HepG2 (cell line): ENCODE measurements at regions not wholly inside any gene's neighbourhood (a gene's known extent, or its start where the extent isn't known, plus 50 kb on each side); places are given as distances from the start of the nearest gene placed in this dataset.

Experiments
- ATAC-seq: fragments of 200-7000 bp; cut with Tn5 transposase; 3 replicates; pipeline ENCODE4 v1.9.1; 2020; ENCODE audit warnings: mild to moderate bottlenecking, moderate library complexity
- BruUV-seq: library from RNA; stranded (reverse); fragments of 400-500 nt; replicated peaks from 2 replicates; lab custom pipeline; 2021; lab: Mats Ljungman, UMichigan
- CTCF ChIA-PET: fragments of 300-600 bp; formaldehyde crosslinking; extraction: SDS; loops from one replicate; lab custom pipeline; 2021; ENCODE audit warnings: low total read pairs, inconsistent platforms, low intra/inter-chr PET ratio; lab: Yijun Ruan, JAX
- POLR2A ChIA-PET: fragments of 350-600 bp; sonication (Branson Sonifier 250); formaldehyde crosslinking; loops from one replicate; lab custom pipeline; 2020; ENCODE audit warnings: antibody characterized with exemption, inconsistent platforms; lab: Yijun Ruan, JAX
- DNase-seq: peaks from one replicate; pipeline ENCODE4 v3.0.0-alpha.2; 2015; ENCODE audit warnings: low spot score
- FAIRE-seq: peaks from 3 replicates; lab custom pipeline; 2011; peaks lifted over from hg19 to GRCh38; lab: Jason Lieb, UNC
- H2AFZ ChIP-seq: one replicate; pipeline ENCODE4 v1.6.1; 2011; ENCODE audit warnings: low read length, inconsistent platforms
- H3K27ac ChIP-seq: fragments of 300-600 bp; 3 replicates; pipeline ENCODE4 v1.8.0; 2011; ENCODE audit warnings: mixed run types, mild to moderate bottlenecking, mixed read lengths, low read length, inconsistent platforms; ENCODE audit not compliant: insufficient read depth; ENCODE audit errors: extremely low read length
- H3K27me3 ChIP-seq, 2 experiments: fragments of 200-600 bp in 1 of 2; 2 replicates in 1 of 2; 3 replicates in 1 of 2; pipeline versions ENCODE4 v1.6.0 to v1.8.0; 2011; ENCODE audit warnings: low read length in 2 of 2, mild to moderate bottlenecking in 2 of 2, moderate library complexity in 2 of 2, inconsistent platforms in 1 of 2; ENCODE audit not compliant: insufficient read depth in 2 of 2, control insufficient read depth in 1 of 2
- H3K36me3 ChIP-seq, 2 experiments: fragments of 200-600 bp in 1 of 2; replicated peaks in 1 of 2; 2 replicates in 1 of 2; 3 replicates in 1 of 2; pipeline versions ENCODE4 v1.5.1 to v1.8.0; 2011; ENCODE audit warnings: low read length in 2 of 2, inconsistent platforms in 1 of 2; ENCODE audit not compliant: insufficient read depth in 2 of 2, control insufficient read depth in 1 of 2
- H3K4me1 ChIP-seq: 2 replicates; pipeline ENCODE4 v1.5.1; 2012; ENCODE audit warnings: low read length, inconsistent platforms; ENCODE audit not compliant: insufficient read depth
- H3K4me2 ChIP-seq: 2 replicates; pipeline ENCODE4 v1.6.0; 2011; ENCODE audit warnings: low read depth, low read length, inconsistent platforms
- H3K4me3 ChIP-seq, 3 experiments: fragments of 200-600 bp in 1 of 3; sonication (generic), shearing (Covaris generic) in 1 of 3; replicated peaks in 1 of 3; 2 replicates each; pipeline ENCODE4 v1.5.1; 2011 to 2016; ENCODE audit warnings: low read length in 3 of 3, inconsistent platforms in 2 of 3, low read depth in 2 of 3, mild to moderate bottlenecking in 2 of 3, control low read depth in 1 of 3, mixed read lengths in 1 of 3; ENCODE audit not compliant: insufficient read depth in 1 of 3
- H3K79me2 ChIP-seq: one replicate; pipeline ENCODE4 v1.6.1; 2011; ENCODE audit warnings: low read length, inconsistent platforms; ENCODE audit not compliant: insufficient read depth
- H3K9ac ChIP-seq: 2 replicates; pipeline ENCODE4 v1.6.0; 2011; ENCODE audit warnings: mild to moderate bottlenecking, low read depth, low read length, inconsistent platforms; ENCODE audit not compliant: insufficient read depth
- H3K9me3 ChIP-seq: 2 replicates; pipeline ENCODE4 v1.5.1; 2012; ENCODE audit warnings: mild to moderate bottlenecking, low read length
- H4K20me1 ChIP-seq: 2 replicates; pipeline ENCODE4 v1.6.0; 2011; ENCODE audit warnings: inconsistent platforms, mild to moderate bottlenecking, low read length, moderate library complexity; ENCODE audit not compliant: insufficient read depth
- NFIB ChIP-seq: sonication (generic); formaldehyde crosslinking; IDR thresholded peaks from 2 replicates; pipeline ENCODE4 v1.9.0; 2021; ENCODE audit warnings: missing genetic modification reagents, mild to moderate bottlenecking, borderline replicate concordance
- SNAPC4 ChIP-seq: sonication (generic); formaldehyde crosslinking; IDR thresholded peaks from 2 replicates; pipeline ENCODE4 v1.4.0; 2020; ENCODE audit warnings: mild to moderate bottlenecking, missing genetic modification reagents
- SRSF4 ChIP-seq: fragments of 200-400 bp; formaldehyde crosslinking; IDR thresholded peaks from one replicate; pipeline ENCODE4 v1.6.1; 2018; ENCODE audit warnings: mild to moderate bottlenecking, low read depth, low read length, moderate library complexity; ENCODE audit not compliant: poor library complexity, severe bottlenecking
- ZNF138 ChIP-seq: sonication (generic); formaldehyde crosslinking; IDR thresholded peaks from 2 replicates; pipeline ENCODE4 v1.5.0; 2020; ENCODE audit warnings: mild to moderate bottlenecking, low read depth, missing genetic modification reagents
- ZNF496 ChIP-seq: sonication (generic); formaldehyde crosslinking; IDR thresholded peaks from 2 replicates; pipeline ENCODE4 v1.8.1; 2023; ENCODE audit warnings: mild to moderate bottlenecking, moderate library complexity, missing genetic modification reagents; ENCODE audit not compliant: insufficient replicate concordance
- WGBS: methylation state at CpG from one replicate; pipeline ENCODE4 v1.1.6; 2017; ENCODE audit warnings: low lambda C conversion rate; 5-methylcytosine and 5-hydroxymethylcytosine counted together
- in situ Hi-C: cut with HindIII; loops from 2 replicates; pipeline ENCODE4 v1.10.0; 2017; ENCODE audit warnings: low pct_unique_long_range_greater_than_20kb; ENCODE audit not compliant: extremely low pct_ligation_motif_present
- intact Hi-C: fragments of 100-400 bp; cut with micrococcal nuclease; formaldehyde crosslinking; loops from one replicate; pipeline ENCODE4 v1.10.0; 2022; ENCODE audit not compliant: unreplicated experiment
- TF ChIP-seq, protein P1 (sequence below): sonication (generic); formaldehyde crosslinking; IDR thresholded peaks from one replicate; pipeline ENCODE4 v1.5.1; 2020; ENCODE audit warnings: mild to moderate bottlenecking, missing genetic modification reagents; ENCODE audit errors: not compliant biosample characterization
- TF ChIP-seq, protein P2 (sequence below): sonication (generic); formaldehyde crosslinking; IDR thresholded peaks from 2 replicates; pipeline ENCODE4 v1.9.0; 2022; ENCODE audit warnings: missing genetic modification reagents, mild to moderate bottlenecking, borderline replicate concordance

- no peak for TF ChIP-seq SNAPC4 (CRISPR knock-in tag)
- TF ChIP-seq NFIB (CRISPR knock-in tag) = no peak
- no peak for TF ChIP-seq SRSF4
- TF ChIP-seq, all 625 proteins: peak for 0
Observed at GRCh38 chr9:25990376-25990775, 312.1 kb upstream of the TUSC1 start (continued).

DNA sequence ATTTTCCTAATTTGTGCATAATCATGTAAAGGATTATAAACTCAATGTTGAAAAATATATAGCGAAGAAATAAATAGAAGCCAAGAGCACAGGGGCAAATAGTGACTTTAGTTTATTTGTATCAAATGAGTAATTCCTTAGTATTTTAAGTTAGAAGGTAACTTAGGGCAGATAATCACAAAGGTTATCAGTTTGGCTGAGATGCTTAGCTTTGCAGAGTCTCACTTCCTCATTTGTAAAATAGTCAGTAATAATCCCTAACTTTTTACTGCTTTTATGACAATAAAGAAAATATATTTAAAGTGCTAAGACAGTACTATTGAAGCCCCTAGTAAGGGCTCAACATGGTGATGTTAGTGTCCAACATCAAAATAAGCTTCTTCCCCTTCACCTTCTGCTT is 297.4 kb upstream of the TUSC1 start:
- Histone ChIP-seq H3K79me2 (no peaks in the 10 kb centered on the region), H4K20me1 (no peaks in the 10 kb centered on the region), H2AFZ (no peak overlapping the region), H3K27ac (no peak overlapping the region), H3K27me3 (no peaks in the 10 kb centered on the region), H3K9ac (no peak overlapping the region), H3K9me3 (peaks cover 35% of the 10 kb centered on the region), H3K4me2 (no peak overlapping the region), H3K4me1 (no peaks in the 10 kb centered on the region), H3K4me3 (no peak overlapping the region), H3K36me3 (no peaks in the 10 kb centered on the region)
- intact Hi-C loops = no loop called here
- in situ Hi-C loops = no loop called here
- WGBS = 20% methylated on average over 1 of the region's 1 CpG
- BruUV-seq = no TSS peak
- CTCF ChIA-PET = no interaction called here
- POLR2A ChIA-PET = no interaction called here
- DNase-seq (no peak), ATAC-seq (no peak), FAIRE-seq (no peak)
- TF ChIP-seq ZNF138 (CRISPR knock-in tag) = no peak
- TF ChIP-seq, protein P1, sequence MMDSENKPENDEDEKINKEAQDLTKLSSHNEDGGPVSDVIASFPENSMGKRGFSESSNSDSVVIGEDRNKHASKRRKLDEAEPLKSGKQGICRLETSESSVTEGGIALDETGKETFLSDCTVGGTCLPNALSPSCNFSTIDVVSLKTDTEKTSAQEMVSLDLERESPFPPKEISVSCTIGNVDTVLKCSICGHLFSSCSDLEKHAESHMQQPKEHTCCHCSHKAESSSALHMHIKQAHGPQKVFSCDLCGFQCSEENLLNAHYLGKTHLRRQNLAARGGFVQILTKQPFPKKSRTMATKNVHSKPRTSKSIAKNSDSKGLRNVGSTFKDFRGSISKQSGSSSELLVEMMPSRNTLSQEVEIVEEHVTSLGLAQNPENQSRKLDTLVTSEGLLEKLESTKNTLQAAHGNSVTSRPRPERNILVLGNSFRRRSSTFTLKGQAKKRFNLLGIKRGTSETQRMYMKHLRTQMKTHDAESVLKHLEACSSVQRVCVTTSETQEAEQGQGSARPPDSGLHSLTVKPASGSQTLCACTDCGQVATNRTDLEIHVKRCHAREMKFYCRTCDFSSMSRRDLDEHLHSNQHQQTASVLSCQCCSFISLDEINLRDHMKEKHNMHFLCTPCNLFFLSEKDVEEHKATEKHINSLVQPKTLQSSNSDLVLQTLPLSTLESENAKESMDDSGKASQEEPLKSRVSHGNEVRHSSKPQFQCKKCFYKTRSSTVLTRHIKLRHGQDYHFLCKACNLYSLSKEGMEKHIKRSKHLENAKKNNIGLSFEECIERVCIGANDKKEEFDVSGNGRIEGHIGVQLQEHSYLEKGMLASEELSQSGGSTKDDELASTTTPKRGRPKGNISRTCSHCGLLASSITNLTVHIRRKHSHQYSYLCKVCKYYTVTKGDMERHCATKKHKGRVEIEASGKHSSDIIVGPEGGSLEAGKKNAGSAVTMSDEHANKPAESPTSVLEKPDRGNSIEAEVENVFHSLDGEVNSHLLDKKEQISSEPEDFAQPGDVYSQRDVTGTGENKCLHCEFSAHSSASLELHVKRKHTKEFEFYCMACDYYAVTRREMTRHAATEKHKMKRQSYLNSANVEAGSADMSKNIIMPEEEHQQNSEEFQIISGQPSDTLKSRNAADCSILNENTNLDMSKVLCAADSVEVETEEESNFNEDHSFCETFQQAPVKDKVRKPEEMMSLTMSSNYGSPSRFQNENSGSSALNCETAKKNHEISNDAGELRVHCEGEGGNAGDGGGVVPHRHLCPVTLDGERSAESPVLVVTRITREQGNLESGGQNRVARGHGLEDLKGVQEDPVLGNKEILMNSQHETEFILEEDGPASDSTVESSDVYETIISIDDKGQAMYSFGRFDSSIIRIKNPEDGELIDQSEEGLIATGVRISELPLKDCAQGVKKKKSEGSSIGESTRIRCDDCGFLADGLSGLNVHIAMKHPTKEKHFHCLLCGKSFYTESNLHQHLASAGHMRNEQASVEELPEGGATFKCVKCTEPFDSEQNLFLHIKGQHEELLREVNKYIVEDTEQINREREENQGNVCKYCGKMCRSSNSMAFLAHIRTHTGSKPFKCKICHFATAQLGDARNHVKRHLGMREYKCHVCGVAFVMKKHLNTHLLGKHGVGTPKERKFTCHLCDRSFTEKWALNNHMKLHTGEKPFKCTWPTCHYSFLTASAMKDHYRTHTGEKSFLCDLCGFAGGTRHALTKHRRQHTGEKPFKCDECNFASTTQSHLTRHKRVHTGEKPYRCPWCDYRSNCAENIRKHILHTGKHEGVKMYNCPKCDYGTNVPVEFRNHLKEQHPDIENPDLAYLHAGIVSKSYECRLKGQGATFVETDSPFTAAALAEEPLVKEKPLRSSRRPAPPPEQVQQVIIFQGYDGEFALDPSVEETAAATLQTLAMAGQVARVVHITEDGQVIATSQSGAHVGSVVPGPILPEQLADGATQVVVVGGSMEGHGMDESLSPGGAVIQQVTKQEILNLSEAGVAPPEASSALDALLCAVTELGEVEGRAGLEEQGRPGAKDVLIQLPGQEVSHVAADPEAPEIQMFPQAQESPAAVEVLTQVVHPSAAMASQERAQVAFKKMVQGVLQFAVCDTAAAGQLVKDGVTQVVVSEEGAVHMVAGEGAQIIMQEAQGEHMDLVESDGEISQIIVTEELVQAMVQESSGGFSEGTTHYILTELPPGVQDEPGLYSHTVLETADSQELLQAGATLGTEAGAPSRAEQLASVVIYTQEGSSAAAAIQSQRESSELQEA (CRISPR knock-in tag) = no peak
- TF ChIP-seq ZNF496 (CRISPR knock-in tag) = no peak
- TF ChIP-seq, protein P2, sequence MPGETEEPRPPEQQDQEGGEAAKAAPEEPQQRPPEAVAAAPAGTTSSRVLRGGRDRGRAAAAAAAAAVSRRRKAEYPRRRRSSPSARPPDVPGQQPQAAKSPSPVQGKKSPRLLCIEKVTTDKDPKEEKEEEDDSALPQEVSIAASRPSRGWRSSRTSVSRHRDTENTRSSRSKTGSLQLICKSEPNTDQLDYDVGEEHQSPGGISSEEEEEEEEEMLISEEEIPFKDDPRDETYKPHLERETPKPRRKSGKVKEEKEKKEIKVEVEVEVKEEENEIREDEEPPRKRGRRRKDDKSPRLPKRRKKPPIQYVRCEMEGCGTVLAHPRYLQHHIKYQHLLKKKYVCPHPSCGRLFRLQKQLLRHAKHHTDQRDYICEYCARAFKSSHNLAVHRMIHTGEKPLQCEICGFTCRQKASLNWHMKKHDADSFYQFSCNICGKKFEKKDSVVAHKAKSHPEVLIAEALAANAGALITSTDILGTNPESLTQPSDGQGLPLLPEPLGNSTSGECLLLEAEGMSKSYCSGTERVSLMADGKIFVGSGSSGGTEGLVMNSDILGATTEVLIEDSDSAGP (CRISPR knock-in tag) = no peak
